NCI-H774 (cell line): ENCODE measurements at regions not wholly inside any gene's neighbourhood (a gene's known extent, or its start where the extent isn't known, plus 50 kb on each side); places are given as distances from the start of the nearest gene placed in this dataset.
"Not testable (repeated sequence)": the region's sequence is repeated elsewhere in the genome, so short reads cannot be mapped to it uniquely, and the experiment has no call there.

Source experiments
- DNase-seq: peaks from one replicate; lab custom pipeline; 2025; lab: John Stamatoyannopoulos, UW

DNA sequence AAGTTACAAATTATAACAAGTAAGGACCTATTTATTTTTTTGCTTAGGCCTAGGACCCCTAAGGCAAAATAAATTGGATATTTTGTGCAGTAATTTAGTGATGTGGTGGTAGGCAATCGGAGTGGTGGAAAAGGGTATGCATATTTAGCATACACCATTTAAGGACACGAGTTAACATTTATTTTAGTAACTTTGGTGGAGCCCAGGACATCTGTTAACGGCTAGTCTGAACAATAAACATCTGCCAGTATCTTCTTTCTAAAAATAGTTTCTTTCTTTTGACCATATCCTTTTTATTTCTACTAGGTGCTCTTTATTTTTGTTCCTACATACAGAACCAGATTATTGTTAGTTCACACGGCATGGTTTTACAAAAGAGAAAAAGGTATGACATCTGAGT is 326.3 kb downstream of the CHL1 start:
- DNase-seq = no peak

DNA sequence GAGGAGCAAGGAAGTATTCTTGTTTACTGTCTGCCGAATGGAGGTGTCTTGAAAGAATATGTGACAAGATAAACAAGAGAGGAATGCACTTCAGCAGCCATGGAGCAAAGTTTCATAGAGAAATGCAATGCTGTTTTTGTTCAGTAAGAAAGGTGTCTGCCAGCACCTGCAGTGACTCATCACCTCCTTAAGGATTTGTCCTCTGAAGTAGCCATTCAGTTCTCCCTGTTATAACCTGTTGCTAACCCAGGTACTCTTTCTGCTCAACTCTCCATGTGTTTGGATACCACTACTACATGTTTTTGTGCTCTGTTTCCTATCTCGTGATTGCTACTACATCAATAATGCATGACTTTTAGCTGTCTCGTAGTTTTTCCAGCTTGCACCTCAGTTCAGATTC is 328.9 kb downstream of the CHL1 start:
- no peak for DNase-seq

DNA sequence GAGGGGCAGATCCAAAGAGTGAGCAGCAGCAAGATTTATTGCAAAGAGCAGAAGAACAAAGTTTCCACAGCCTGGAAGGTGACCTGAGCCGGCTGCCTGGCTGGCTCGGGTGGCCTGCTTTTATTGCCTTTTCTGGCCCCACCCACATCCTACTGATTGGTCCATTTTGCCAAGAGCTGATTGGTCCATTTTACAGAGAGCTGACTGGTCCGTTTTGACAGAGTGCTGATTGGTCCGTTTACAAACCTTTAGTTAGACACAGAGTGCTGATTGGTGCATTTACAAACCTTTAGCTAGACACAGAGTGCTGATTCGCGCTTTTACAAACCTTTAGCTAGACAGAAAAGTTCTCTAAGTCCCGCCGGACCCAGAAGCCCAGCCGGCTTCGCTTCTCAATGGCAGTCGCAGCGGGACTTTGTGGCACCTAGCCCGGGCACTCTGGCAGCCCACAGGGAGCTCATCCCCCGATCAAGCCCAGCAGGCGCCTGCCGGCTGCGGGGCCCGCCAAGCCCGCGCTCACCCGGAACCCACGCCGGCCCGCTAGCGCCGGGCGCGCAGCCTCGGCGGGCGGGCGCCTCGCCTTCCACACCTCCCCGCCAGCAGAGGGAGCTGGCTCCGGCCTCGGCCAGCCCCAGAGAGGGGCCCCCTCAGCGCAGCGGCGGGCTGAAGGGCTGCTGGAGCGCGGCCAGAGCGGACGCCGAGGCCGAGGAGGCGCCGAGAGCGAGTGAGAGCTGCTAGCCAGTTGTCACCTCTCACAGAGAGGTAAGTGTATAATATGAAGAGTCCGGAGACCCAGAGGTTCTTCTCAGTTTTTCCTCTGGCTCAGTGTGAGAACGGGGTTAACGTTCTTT is 339.2 kb downstream of the CHL1 start:
- DNase-seq = no peak

DNA sequence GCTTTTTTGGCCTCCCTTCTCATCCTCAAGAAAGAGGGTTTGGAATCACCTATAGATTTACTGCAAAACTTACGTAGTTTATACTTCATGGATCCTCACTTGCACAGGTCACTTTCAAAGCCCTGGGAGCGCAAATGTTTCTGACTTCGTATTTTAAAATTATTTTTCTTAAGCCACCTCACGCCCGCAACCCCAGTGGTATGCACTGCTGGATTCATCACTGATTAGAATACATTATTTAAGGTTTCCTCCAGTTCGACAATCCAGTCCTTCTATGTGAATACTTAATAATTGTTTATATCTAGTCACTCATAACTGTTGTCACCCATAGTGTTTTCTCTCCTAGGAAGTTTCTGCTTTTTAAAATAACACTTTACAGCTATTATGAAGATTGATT is 339.9 kb downstream of the CHL1 start:
- no peak for DNase-seq

DNA sequence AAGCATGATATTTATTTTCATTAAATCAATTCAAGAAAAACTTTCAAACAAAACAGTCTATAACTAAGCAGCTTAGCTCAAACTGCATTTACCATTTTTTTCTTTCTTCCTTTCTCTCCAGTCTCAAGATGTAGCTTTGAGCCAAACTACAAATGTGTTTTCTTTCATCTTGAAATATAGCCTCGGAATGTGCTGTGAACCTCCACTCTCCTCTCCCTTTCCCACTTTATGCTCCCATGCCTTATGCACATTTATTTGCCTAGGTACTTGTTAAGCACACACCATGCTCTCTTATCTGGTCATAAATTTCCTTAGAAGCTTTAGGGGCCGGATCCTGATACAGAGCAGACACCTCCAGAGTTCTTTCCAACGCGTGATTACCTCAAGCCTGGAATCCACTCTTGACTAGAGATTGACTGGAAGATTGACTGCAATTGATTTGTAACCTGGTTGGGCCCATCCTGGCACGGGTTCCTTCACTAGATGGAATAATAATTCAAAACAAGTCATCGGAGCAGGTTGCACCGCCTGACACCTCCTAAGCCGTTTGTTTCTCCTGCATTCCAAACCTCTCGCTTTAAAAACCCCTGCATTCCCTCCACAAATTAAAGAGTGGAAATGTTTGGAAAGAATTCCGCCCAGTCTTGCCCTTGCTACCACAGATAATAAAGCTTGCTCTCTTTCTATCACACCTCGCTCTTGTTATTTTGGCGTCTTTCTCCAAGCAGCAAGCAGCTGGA is 344.7 kb downstream of the CHL1 start:
- DNase-seq = no peak

DNA sequence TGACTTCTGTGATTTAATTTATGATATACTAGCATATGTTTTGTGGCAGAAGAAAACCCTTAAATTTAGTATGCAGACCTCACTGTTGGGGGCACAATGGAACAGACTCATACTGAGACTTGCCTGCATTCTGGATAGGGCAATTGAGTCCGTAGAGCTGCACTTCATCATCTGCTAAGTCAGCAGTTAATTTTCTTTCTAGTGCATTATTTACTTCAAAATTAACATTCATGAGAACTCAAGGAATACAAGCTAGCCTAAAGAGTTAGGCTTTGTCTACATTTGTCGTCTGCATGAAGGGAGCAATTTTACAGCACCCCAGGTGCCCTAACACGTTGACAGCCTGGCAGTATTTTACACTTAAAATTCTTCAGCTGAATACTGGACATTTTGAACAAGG is 345.5 kb downstream of the CHL1 start:
- DNase-seq = no peak

DNA sequence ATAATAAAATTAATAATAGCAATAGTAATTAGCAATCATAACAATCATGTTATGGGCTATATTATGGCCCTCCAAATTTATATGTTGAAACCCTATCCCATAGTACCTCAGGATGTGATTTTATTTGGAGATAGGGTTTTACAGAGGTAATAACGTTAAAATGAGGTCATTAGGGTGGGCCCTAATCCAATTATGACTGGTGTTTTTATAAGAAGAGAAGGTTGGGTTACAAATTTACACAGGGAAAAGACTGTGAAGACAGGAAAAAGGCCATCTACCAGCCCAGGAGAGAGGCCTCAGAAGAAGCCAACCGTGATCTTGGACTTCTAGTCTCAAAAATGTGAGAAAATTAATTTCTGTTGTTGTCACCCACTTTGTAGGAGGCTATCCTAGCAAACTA is 353.1 kb downstream of the CHL1 start:
- no peak for DNase-seq

DNA sequence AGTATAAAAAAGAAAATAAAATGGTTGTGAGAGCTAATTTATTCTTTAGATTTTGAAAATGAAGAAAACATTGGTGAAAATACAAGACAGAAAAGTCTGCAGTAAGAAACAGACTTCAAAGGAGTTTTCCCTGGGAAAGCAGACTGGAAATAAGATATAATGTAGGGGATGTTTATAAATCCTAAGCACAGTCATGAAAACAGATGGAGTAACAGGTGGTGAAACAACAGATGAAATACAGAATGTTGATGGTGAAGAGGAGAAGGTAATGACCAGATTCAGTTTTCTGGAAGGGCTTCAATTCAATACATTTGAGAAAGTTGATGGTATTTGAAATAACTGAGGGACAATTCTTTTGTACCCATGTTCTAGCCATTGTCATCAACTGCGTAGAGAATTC is 353.9 kb downstream of the CHL1 start:
- DNase-seq = no peak

DNA sequence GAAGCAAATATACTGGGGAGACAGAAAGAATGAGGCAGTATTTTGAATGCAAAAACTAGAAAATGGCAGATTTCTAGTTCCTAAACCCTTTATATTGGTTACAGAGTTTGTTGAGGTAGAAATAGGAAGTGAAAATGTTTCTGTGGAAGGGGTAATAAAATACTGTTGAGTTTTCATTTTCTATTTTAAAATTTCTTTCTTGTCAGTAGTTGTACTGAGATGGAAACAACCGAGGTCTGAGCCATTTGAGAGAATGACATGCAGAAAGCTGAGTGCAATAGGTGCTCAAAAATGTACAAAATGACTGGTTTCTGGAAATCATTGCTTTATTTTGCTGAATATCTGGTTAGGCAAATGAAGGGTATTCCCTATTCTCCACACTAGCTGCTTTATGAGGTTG is 361.4 kb downstream of the CHL1 start:
- no peak for DNase-seq

DNA sequence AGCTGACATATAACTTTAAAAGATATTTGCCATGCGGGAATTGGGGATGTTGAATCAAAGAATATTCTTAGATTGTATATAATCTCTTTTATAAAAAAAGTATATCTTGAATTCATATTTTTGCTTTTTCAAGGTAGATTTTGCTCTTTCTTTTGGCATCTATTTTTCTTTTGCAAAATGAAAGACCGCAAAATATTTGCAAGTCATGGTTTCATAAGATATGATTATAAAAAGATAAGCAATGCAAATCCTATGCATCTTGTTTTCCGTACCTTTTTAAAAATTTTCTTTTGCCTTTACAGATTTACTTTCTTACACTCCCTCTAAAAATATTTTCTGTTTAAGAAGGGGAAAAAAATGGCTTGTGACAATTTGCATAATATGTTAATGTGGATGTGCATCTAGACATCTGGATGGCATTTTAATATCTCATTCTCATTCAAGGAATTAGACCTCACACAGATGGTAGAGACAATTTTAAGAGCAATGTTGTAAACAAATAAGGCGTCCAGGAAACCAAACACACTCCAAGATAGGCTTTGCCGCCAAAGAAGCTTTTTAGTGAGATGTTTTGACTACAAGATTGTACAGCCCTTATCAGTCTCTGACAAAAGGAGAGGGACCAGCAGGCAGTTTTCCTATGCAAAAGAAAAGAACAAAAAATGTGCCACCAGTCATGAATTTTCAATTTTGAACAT is 371.1 kb downstream of the CHL1 start:
- no peak for DNase-seq

DNA sequence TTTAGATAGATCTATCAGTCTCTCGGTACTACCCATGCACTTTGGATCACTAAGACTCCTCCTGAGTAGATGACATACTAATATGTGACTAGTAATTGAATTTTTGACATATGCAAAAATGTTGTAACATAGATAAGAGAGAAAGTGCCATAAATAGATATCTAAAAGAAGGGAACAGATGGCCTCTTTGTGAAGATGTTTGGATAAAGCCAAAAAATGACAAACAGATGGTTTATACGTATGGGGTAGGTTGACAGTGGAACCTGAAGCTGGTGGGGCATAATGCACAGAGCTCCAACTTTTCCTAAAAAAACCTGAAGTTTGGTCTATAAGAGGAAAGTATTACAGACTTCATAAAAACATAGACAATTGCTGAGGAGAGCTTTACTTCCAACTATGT is 383.0 kb downstream of the CHL1 start:
- DNase-seq = not testable (repeated sequence)

DNA sequence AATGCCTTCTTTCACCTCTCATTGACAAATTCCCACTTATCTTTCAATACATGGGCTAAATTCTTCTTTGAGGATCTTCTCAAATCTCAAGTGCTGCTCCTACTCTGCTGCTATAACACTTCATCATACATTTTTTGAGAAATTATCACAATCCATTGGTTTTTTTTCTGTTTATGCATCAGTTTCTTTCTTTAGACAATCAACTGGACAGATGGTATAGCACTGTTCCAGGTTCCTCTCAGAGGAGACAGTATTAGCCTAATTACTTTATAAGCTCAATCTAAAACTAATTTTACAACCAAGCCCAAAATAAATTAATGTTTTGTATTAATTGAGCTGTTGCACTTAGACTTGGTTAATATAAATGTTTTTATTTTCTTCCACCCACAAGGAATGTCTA is 392.5 kb downstream of the CHL1 start:
- not testable (repeated sequence) for DNase-seq

DNA sequence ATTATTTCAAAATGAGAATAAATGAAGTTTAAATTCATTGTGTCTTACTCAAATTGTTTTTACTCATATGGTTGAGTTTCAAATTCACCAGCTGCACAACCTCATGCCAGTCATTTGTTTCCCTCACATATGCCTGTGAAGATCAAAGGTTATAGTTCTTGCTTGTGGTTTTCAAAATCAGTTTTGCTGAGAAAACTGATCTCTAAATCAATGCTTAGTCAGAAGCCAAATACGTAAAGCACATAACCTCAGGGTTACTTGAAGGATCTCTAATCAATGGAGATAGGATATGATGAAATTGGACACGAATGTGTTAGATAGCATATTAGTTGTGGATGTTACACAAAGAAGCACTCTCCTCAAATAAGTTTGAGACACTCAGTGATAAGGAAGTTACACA is 400.7 kb downstream of the CHL1 start:
- DNase-seq = not testable (repeated sequence)

DNA sequence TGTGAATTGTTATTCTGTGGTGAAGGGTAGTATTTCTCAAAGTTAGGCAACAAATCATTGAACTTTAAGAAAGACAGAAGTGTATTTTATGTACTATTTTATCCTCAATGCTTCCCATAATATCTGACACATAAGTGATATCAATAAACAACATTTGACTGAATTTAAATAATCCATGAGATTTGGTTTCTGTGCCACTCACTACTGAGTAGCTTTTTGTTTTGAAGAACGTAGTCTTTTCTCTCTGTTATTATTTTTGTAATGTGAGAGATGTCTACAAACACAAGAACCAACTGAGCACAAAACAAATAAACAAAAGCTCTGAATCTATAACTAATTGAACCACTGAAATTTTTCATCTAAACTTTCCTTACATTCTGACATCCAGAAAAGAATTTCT is 401.2 kb downstream of the CHL1 start:
- not testable (repeated sequence) for DNase-seq

DNA sequence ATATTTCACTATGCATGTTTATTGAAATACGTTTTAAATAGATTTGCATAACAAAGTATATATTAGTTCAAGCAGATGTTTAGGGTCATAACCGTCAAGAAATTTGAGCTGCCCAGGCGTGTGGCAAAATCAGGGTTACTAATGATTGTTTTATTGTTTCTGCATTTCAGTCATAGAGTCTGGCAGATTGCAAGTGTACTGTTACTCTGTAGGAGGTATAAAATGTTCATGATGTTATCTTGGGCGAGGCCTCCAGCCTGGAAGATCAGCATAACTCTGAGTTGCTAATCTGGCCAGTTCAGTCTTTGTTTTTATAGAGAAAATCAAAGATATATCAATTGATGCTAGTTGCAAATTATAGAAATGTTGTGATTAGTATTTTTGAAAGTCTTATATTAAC is 410.9 kb downstream of the CHL1 start:
- DNase-seq = not testable (repeated sequence)

DNA sequence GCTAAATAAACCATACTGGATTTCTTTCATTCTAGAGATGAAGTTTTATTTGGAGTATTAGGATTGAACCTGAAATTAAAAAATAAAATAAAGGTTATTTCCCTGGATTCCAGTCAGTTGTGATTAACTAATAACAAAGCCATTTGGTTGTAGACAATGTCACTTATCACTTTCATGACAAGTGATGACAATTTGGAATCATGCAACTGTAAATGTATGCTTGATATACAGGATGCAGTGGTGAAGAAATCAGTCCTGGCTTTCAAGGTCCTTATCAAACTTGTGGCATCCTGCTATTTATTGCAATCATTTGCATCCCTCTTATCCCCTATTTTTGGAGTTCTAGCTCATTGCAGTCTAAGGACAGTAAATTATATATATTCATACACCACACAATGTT is 425.2 kb downstream of the CHL1 start:
- no peak for DNase-seq

DNA sequence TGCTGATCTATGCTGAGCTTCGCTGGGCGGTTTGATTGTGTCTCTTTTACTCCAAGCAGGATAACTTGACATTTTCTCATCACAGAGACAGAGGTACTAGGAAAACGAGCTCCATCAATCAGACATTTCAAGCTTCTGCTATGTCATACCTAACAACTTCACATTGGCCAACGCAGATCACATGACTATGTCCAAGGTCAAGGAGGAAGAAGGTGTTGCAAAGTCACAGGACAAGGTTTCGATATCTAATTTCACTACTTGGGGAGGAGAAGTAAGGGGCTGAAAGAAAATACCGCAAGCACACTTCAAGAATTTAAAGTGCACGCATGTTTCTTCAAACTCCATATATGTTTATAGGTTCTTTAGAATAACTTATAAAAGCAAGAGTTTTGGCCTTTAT is 425.8 kb downstream of the CHL1 start:
- DNase-seq = no peak

DNA sequence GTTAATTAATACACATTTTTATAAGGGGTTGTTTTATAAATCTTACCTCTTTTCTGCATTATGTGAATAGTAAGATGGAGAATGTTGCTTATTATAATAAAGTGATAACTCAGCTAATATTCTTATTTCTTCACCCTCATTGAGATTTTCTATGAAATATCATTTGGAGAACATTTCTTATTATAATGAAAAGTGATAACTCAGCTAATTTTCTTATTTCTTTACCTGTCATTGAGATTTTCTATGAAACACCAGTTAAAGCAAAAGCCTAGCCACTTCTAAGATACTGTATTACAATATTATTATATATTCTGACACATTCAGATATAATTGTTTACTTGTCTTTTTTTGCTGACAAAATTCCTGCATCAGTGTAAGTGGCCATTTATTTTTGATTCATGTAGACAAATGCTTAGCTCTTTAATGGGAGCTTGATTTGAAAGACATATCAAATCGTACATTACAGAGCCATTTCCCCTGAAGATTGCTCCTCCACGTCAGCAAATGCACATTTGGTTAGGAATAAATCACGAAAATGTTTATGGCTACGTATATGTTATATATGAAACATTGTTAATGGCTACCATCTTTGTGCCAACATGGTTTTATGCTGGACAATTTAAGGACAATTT is 427.5 kb downstream of the CHL1 start:
- DNase-seq = no peak

DNA sequence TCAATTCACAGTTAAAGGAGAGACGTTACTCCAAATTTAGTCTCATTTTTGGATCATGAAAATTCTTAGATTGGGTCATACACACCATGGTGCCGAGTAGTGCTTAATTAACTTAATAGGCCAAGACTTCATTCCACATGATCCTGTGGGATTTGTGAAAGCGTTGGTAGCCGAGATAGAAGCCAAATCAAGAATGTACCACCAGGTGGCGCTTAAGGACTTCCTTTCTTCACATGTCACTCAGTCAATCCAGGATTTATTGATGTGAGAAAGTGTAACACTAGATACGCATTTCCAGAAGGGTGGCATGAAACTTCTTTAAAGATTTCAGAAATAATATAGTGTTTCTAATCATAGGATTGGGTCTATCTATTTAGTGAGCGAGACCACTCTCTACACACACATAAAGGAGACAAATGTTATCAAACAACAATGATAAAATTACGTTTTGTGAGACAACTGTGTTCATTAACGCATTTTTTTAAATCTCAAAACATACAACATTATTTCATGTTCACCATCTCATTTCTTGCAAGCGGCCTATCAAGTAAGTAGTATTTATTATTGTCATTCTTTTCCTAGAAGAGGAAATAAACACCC is 436.1 kb downstream of the CHL1 start:
- DNase-seq = peak; percentile 37

DNA sequence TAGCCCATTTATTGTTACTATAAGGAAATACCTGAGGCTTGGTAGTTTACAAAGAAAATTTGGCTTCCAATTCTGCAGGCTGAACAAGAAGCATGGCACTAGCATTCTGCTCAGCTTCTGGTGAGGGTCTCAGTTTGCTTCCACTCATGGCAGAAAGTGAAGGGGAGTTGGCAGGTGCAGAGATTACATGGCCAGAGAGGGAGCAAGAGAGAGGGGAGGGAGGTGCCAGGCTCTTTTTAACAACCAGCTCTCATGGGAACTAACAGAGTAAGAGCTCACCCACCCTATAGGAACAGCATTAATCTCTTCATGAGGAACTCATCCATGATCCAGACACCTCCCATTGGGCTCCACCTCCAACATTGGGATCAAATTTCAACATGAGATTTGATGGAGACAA is 437.9 kb downstream of the CHL1 start:
- no peak for DNase-seq

DNA sequence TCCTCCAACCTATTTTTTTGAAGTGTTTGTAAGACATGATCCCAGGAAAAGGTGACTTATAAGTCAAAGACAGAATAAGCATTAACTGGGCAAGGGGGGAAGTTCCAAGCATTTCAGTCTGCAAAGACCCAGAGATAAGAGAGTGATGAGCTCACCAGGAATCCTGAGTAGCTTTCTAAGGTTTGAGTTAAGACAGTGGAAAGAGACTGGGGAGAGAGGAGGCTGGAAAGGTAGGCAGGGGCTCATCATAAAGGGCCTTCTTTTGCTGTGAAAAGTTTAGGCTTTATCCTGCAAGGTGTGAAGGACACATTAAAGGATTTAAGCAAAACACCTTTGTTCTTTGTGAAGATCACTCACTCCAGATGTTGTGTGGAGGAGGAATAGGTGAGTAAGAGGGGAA is 438.8 kb downstream of the CHL1 start:
- DNase-seq = no peak

DNA sequence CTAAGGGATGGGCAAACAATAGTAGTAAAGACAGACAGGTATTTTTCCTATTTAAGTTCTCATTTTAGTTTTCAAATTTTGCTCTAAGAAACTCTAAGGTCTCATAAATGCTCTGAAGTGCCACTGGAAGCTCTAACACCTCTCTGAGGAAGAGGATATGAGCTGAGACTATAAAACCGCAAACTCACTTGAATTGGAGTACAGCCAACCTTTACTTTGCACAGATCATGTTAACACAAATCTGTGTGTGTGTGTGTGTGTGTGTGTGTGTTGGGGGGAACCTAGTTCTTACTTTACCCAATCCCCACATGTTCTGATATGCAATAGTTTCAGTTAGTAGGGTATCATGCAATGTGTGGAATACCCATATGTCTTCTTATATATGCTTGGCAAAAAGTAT is 446.8 kb downstream of the CHL1 start:
- no peak for DNase-seq
